A673 (cell line): ENCODE measurements at regions not wholly inside any gene's neighbourhood (a gene's known extent, or its start where the extent isn't known, plus 50 kb on each side); places are given as distances from the start of the nearest gene placed in this dataset.

Source experiments
- CTCF ChIP-seq: fragments of 300-800, 200-600 bp; sonication (generic); conservative IDR thresholded peaks from 2 replicates; pipeline ENCODE4 v1.5.1; 2017; ENCODE audit warnings: low read depth, mild to moderate bottlenecking, antibody characterized with exemption, low read length, moderate library complexity, mixed read lengths
- EZH2 ChIP-seq: fragments of 200-600 bp; sonication (generic); IDR thresholded peaks from 2 replicates; pipeline ENCODE4 v1.6.1; 2017; ENCODE audit warnings: borderline replicate concordance, low read depth, mild to moderate bottlenecking, mixed read lengths, antibody characterized with exemption, low read length; ENCODE audit not compliant: poor library complexity, severe bottlenecking

DNA sequence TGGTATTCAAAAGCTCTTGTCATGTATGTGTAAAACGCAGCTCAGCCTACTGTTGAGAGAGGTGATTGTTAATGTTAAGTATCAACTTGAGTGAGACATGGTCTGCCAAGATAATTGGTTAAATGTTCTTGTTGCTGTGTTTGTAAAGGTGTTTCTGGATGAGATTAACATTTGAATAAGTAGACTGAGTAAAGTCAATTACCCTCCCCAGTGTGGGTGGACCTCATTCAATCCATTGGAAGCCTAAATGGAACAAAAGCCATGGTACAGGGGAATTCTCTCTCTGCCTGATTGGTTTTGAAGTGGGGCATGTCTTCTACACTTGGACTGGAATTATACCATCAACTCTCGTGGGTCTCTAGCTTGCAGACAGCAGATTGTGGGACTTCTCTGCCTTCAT lies 63.8 kb upstream of the RERGL start:
- TF ChIP-seq CTCF (no peak), EZH2 (no peak)
